IMR-90 (cell line): ENCODE measurements at regions not wholly inside any gene's neighbourhood (a gene's known extent, or its start where the extent isn't known, plus 50 kb on each side); places are given as distances from the start of the nearest gene placed in this dataset.

Experiments used
- ATAC-seq: fragments of 200-7000 bp; cut with Tn5 transposase; 2 replicates; pipeline ENCODE4 v1.9.1; 2020; ENCODE audit warnings: low read depth, mild to moderate bottlenecking, moderate library complexity
- BruUV-seq: library from RNA; stranded (reverse); fragments of 400-500 nt; replicated peaks from 2 replicates; lab custom pipeline; 2021; lab: Mats Ljungman, UMichigan
- CTCF ChIA-PET: fragments of 300-600 bp; formaldehyde crosslinking; extraction: SDS; loops from one replicate; lab custom pipeline; 2021; ENCODE audit warnings: antibody characterized with exemption; lab: Yijun Ruan, JAX
- POLR2A ChIA-PET: fragments of 300-600 bp; sonication (Branson Sonifier 250); formaldehyde crosslinking; loops from one replicate; lab custom pipeline; 2022; ENCODE audit warnings: antibody characterized with exemption; ENCODE audit not compliant: unreplicated experiment; lab: Charles Lee
- DNase-seq: peaks from one replicate; pipeline ENCODE4 v3.0.0; 2013
- H2AFZ ChIP-seq: replicated peaks from 2 replicates; pipeline ENCODE3; 2013; ENCODE audit warnings: low read length, mild to moderate bottlenecking; ENCODE audit not compliant: poor library complexity
- H2AK5ac ChIP-seq: 2 replicates; pipeline ENCODE4 v1.6.1; 2013; ENCODE audit warnings: low read depth, low read length, inconsistent platforms
- H2AK9ac ChIP-seq: replicated peaks from 2 replicates; pipeline ENCODE3; 2013; ENCODE audit warnings: mild to moderate bottlenecking, low read depth, low read length, moderate library complexity; ENCODE audit not compliant: poor library complexity
- H2BK120ac ChIP-seq: 2 replicates; pipeline ENCODE4 v1.6.1; 2013; ENCODE audit warnings: low read depth, low read length, inconsistent platforms
- H2BK15ac ChIP-seq: 3 replicates; pipeline ENCODE4 v1.6.1; 2013; ENCODE audit warnings: low read depth, low read length, inconsistent platforms
- H2BK20ac ChIP-seq: 2 replicates; pipeline ENCODE4 v1.6.1; 2013; ENCODE audit warnings: low read depth, mild to moderate bottlenecking, inconsistent platforms, low read length, moderate library complexity
- H2BK5ac ChIP-seq: 2 replicates; pipeline ENCODE4 v1.6.1; 2013; ENCODE audit warnings: mild to moderate bottlenecking, low read depth, low read length, inconsistent platforms; ENCODE audit not compliant: poor library complexity, severe bottlenecking
- H3K14ac ChIP-seq: replicated peaks from 2 replicates; pipeline ENCODE4 v1.6.1; 2013; ENCODE audit warnings: low read depth, low read length, inconsistent platforms
- H3K18ac ChIP-seq: 2 replicates; pipeline ENCODE4 v1.6.1; 2013; ENCODE audit warnings: low read depth, low read length, control low read depth
- H3K23ac ChIP-seq: 2 replicates; pipeline ENCODE4 v1.6.1; 2013; ENCODE audit warnings: low read depth, low read length, inconsistent platforms
- H3K27ac ChIP-seq: 2 replicates; pipeline ENCODE4 v1.5.1; 2013; ENCODE audit warnings: mild to moderate bottlenecking, control low read depth, low read length; ENCODE audit not compliant: insufficient read depth
- H3K27me3 ChIP-seq: 2 replicates; pipeline ENCODE4 v1.6.1; 2013; ENCODE audit warnings: low read length; ENCODE audit not compliant: control insufficient read depth, insufficient read depth
- H3K36me3 ChIP-seq: 2 replicates; pipeline ENCODE4 v1.6.1; 2013; ENCODE audit warnings: low read length, mixed read lengths; ENCODE audit not compliant: control insufficient read depth, insufficient read depth
- H3K4ac ChIP-seq: 2 replicates; pipeline ENCODE4 v1.6.1; 2013; ENCODE audit warnings: low read depth, low read length, inconsistent platforms
- H3K4me1 ChIP-seq: 2 replicates; pipeline ENCODE4 v1.6.1; 2013; ENCODE audit warnings: low read length, mixed read lengths; ENCODE audit not compliant: control insufficient read depth, insufficient read depth
- H3K4me2 ChIP-seq: 2 replicates; pipeline ENCODE4 v1.6.1; 2013; ENCODE audit warnings: low read depth, mild to moderate bottlenecking, control low read depth, low read length, moderate library complexity
- H3K4me3 ChIP-seq: 2 replicates; pipeline ENCODE4 v1.5.1; 2013; ENCODE audit warnings: low read depth, mild to moderate bottlenecking, control low read depth, low read length, moderate library complexity; ENCODE audit not compliant: insufficient read depth
- H3K56ac ChIP-seq: 2 replicates; pipeline ENCODE4 v1.6.1; 2013; ENCODE audit warnings: low read length, inconsistent platforms; ENCODE audit not compliant: insufficient read depth; ENCODE audit errors: extremely low read depth
- H3K79me1 ChIP-seq, 2 experiments: 2 replicates each; pipeline ENCODE4 v1.6.1; 2013; ENCODE audit warnings: low read length in 2 of 2, inconsistent platforms in 1 of 2, low read depth in 1 of 2
- H3K9ac ChIP-seq: 2 replicates; pipeline ENCODE4 v1.6.1; 2013; ENCODE audit warnings: low read depth, low read length, control low read depth
- H3K9me1 ChIP-seq: 2 replicates; pipeline ENCODE4 v1.6.1; 2013; ENCODE audit warnings: low read length, inconsistent platforms; ENCODE audit not compliant: insufficient read depth
- H3K9me3 ChIP-seq: 2 replicates; pipeline ENCODE4 v1.6.1; 2013; ENCODE audit warnings: low read length; ENCODE audit not compliant: control insufficient read depth, insufficient read depth
- H4K20me1 ChIP-seq: 2 replicates; pipeline ENCODE4 v1.6.1; 2013; ENCODE audit warnings: low read length, inconsistent platforms; ENCODE audit not compliant: insufficient read depth
- H4K5ac ChIP-seq: 2 replicates; pipeline ENCODE4 v1.6.1; 2013; ENCODE audit warnings: mild to moderate bottlenecking, low read depth, low read length, control low read depth
- H4K8ac ChIP-seq, 2 experiments: 2 replicates each; pipeline ENCODE4 v1.6.1; 2013; ENCODE audit warnings: low read depth in 2 of 2, low read length in 2 of 2, control low read depth in 1 of 2, inconsistent platforms in 1 of 2
- H4K91ac ChIP-seq: 2 replicates; pipeline ENCODE4 v1.6.1; 2013; ENCODE audit warnings: low read depth, low read length, inconsistent platforms; ENCODE audit not compliant: insufficient read depth
- BHLHE40 ChIP-seq: fragments of 150-350 bp; IDR thresholded peaks from 2 replicates; pipeline ENCODE4 v1.6.1; 2016; ENCODE audit warnings: mild to moderate bottlenecking, low read depth, low read length
- CEBPB ChIP-seq: IDR thresholded peaks from 2 replicates; pipeline ENCODE4 v1.6.1; 2012; ENCODE audit warnings: low read depth, low read length, improper control_type of control experiment
- CHD1 ChIP-seq: IDR thresholded peaks from 2 replicates; pipeline ENCODE4 v1.6.1; 2012; ENCODE audit warnings: low read depth, low read length, improper control_type of control experiment
- CTCF ChIP-seq: conservative IDR thresholded peaks from 2 replicates; pipeline ENCODE4 v1.5.1; 2012; ENCODE audit warnings: mild to moderate bottlenecking, low read depth, low read length, improper control_type of control experiment
- ELK1 ChIP-seq: fragments of 150-350 bp; IDR thresholded peaks from 2 replicates; pipeline ENCODE4 v1.6.1; 2016; ENCODE audit warnings: low read depth, mild to moderate bottlenecking, low read length, moderate library complexity, borderline replicate concordance
- FOS ChIP-seq: fragments of 150-350 bp; IDR thresholded peaks from 2 replicates; pipeline ENCODE4 v1.6.1; 2016; ENCODE audit warnings: low read depth, low read length
- MAFK ChIP-seq: IDR thresholded peaks from 2 replicates; pipeline ENCODE4 v1.6.1; 2012; ENCODE audit warnings: low read depth, low read length, improper control_type of control experiment
- MAZ ChIP-seq: IDR thresholded peaks from 2 replicates; pipeline ENCODE4 v1.6.1; 2012; ENCODE audit warnings: low read depth, mild to moderate bottlenecking, low read length, improper control_type of control experiment, moderate library complexity, borderline replicate concordance
- MXI1 ChIP-seq: IDR thresholded peaks from 2 replicates; pipeline ENCODE4 v1.6.1; 2012; ENCODE audit warnings: low read depth, mild to moderate bottlenecking, low read length, moderate library complexity, borderline replicate concordance
- NFE2L2 ChIP-seq: fragments of 150-350 bp; IDR thresholded peaks from 2 replicates; pipeline ENCODE4 v1.6.1; 2016; ENCODE audit warnings: low read depth, mild to moderate bottlenecking, low read length
- POLR2A ChIP-seq: IDR thresholded peaks from 2 replicates; pipeline ENCODE4 v1.6.1; 2012; ENCODE audit warnings: mild to moderate bottlenecking, low read depth, low read length
- RAD21 ChIP-seq: IDR thresholded peaks from 2 replicates; pipeline ENCODE4 v1.6.1; 2012; ENCODE audit warnings: low read length, improper control_type of control experiment
- RCOR1 ChIP-seq: IDR thresholded peaks from 2 replicates; pipeline ENCODE4 v1.6.1; 2012; ENCODE audit warnings: mild to moderate bottlenecking, low read length, improper control_type of control experiment; ENCODE audit not compliant: insufficient replicate concordance
- RFX5 ChIP-seq: IDR thresholded peaks from 2 replicates; pipeline ENCODE4 v1.8.0; 2012; ENCODE audit warnings: low read depth, mild to moderate bottlenecking, low read length, moderate library complexity
- SMC3 ChIP-seq: fragments of 150-350 bp; IDR thresholded peaks from 2 replicates; pipeline ENCODE4 v1.6.1; 2016; ENCODE audit warnings: low read depth, mild to moderate bottlenecking, antibody characterized with exemption, low read length, moderate library complexity
- USF2 ChIP-seq: fragments of 150-350 bp; IDR thresholded peaks from 2 replicates; pipeline ENCODE4 v1.6.1; 2017; ENCODE audit warnings: mild to moderate bottlenecking, antibody characterized with exemption, low read length, low read depth
- WGBS, 2 experiments: methylation state at CpG; one replicate each; pipeline versions ENCODE4 v1.1.5 to v1.1.7; 2013; ENCODE audit warnings: missing lambda C conversion rate in 2 of 2; ENCODE audit not compliant: insufficient read length in 1 of 2; ENCODE audit errors: extremely low coverage in 2 of 2; 5-methylcytosine and 5-hydroxymethylcytosine counted together
- dilution Hi-C: fragments of 300-500 bp; cut with HindIII; formaldehyde crosslinking; loops from one replicate; pipeline ENCODE4 v1.14.3; 2018; ENCODE audit warnings: low sequenced_read_pairs; ENCODE audit not compliant: unreplicated experiment
- in situ Hi-C: fragments of 300-500 bp; cut with MboI; formaldehyde crosslinking; loops from 3 replicates; pipeline ENCODE4 v1.14.3; 2019; ENCODE audit warnings: low sequenced_read_pairs, inconsistent platforms, mixed read lengths
- intact Hi-C: fragments of 100-400 bp; cut with micrococcal nuclease; formaldehyde crosslinking; loops from 2 replicates; pipeline ENCODE4 v1.10.0; 2022

GRCh38 chr3:3743754-3744153, 55.5 kb upstream of the LRRN1 start:
- Histone ChIP-seq H4K91ac (no peak overlapping the region), H3K4me1 (no peaks in the 10 kb centered on the region), H3K23ac (no peak overlapping the region), H2AK5ac (no peak overlapping the region), H3K18ac (no peak overlapping the region), H3K9me3 (peaks cover 24% of the 10 kb centered on the region), H2AFZ (no peak overlapping the region), H3K4ac (no peak overlapping the region), H2BK20ac (no peak overlapping the region), H2BK5ac (no peak overlapping the region), H4K20me1 (no peaks in the 10 kb centered on the region), H3K36me3 (no peaks in the 10 kb centered on the region), H3K79me1 (no peaks in the 10 kb centered on the region), H2AK9ac (no peak overlapping the region), H2BK120ac (no peak overlapping the region), H3K14ac (no peak overlapping the region), H3K56ac (no peak overlapping the region), H3K4me3 (no peak overlapping the region), H3K9ac (no peak overlapping the region), H3K27ac (no peak overlapping the region), H4K8ac (no peak overlapping the region), H3K27me3 (no peaks in the 10 kb centered on the region), H3K4me2 (no peak overlapping the region), H2BK15ac (no peak overlapping the region), H3K9me1 (no peaks in the 10 kb centered on the region), H4K5ac (no peak overlapping the region)
- no peak for DNase-seq
- no peak for ATAC-seq
- CTCF ChIA-PET: no interaction called here
- in situ Hi-C loops: no loop called here
- dilution Hi-C loops: no loop called here
- no TSS peak for BruUV-seq
- intact Hi-C loops: no loop called here
- no peak for TF ChIP-seq NFE2L2
- TF ChIP-seq RFX5: no peak
- no peak for TF ChIP-seq SMC3
- no peak for TF ChIP-seq BHLHE40
- no peak for TF ChIP-seq MAZ
- TF ChIP-seq ELK1: no peak
- no peak for TF ChIP-seq FOS
- no peak for TF ChIP-seq CHD1
- TF ChIP-seq USF2: no peak
- TF ChIP-seq RAD21: no peak
- TF ChIP-seq POLR2A: no peak
- no peak for TF ChIP-seq MAFK
- no peak for TF ChIP-seq MXI1
- TF ChIP-seq CEBPB: no peak
- TF ChIP-seq RCOR1: no peak
- TF ChIP-seq CTCF: no peak
- POLR2A ChIA-PET: no interaction called here
- WGBS, 2 experiments: 40% methylated on average over 1 of the region's 3 CpGs; no CpG with 5 or more reads in 1 of the 2 experiments
